ENCODE measurements at regions not wholly inside any gene's neighbourhood (a gene's known extent, or its start where the extent isn't known, plus 50 kb on each side); places are given as distances from the start of the nearest gene placed in this dataset.
"Not testable (repeated sequence)": the region's sequence is repeated elsewhere in the genome, so short reads cannot be mapped to it uniquely, and the experiment has no call there.

GRCh38 chr12:63450334-63450733 is 218.0 kb downstream of the DPY19L2 start:
- Histone ChIP-seq H3K4me3 (ENCODE audit: low read depth, low read length) (no peak overlapping the region), H3K36me3 (ENCODE audit: control insufficient read depth, insufficient read depth, low read length) (no peaks in the 10 kb centered on the region), H3K27me3 (ENCODE audit: control insufficient read depth, insufficient read depth, low read length) (no peaks in the 10 kb centered on the region)
- FAIRE-seq (no peak), DNase-seq (ENCODE audit: low read depth) (no peak)
- no peak for TF ChIP-seq CTCF (IDR thresholded peaks at IDR 0.05; ENCODE audit: insufficient read depth, low read length, severe bottlenecking)

GRCh38 chr12:63445224-63445880 is 222.9 kb downstream of the DPY19L2 start:
- TF ChIP-seq CTCF (IDR thresholded peaks at IDR 0.05; ENCODE audit: insufficient read depth, low read length, severe bottlenecking): no peak
- FAIRE-seq (no peak), DNase-seq (ENCODE audit: low read depth) (no peak)
- H3K4me3 ChIP-seq (ENCODE audit: low read depth, low read length): no peak overlapping the region
- H3K36me3 ChIP-seq (ENCODE audit: control insufficient read depth, insufficient read depth, low read length): no peaks in the 10 kb centered on the region
- no peaks in the 10 kb centered on the region for H3K27me3 ChIP-seq (ENCODE audit: control insufficient read depth, insufficient read depth, low read length)

- no peak for DNase-seq (ENCODE audit: low read depth)
- no peak for TF ChIP-seq CTCF (IDR thresholded peaks at IDR 0.05; ENCODE audit: insufficient read depth, low read length, severe bottlenecking)
- Histone ChIP-seq H3K27me3 (ENCODE audit: control insufficient read depth, insufficient read depth, low read length) (no peaks in the 10 kb centered on the region), H3K4me3 (ENCODE audit: low read depth, low read length) (no peak overlapping the region), H3K36me3 (ENCODE audit: control insufficient read depth, insufficient read depth, low read length) (no peaks in the 10 kb centered on the region)
- no peak for FAIRE-seq
Observed at GRCh38 chr12:63440048-63440447, 228.2 kb downstream of the DPY19L2 start.

- not testable (repeated sequence) for H3K27me3 ChIP-seq (ENCODE audit: control insufficient read depth, insufficient read depth, low read length); FAIRE-seq; H3K4me3 ChIP-seq (ENCODE audit: low read depth, low read length); DNase-seq (ENCODE audit: low read depth); H3K36me3 ChIP-seq (ENCODE audit: control insufficient read depth, insufficient read depth, low read length)
Observed at GRCh38 chr12:63434384-63434783, 233.9 kb downstream of the DPY19L2 start.

GRCh38 chr12:63427969-63428368 is 240.3 kb downstream of the DPY19L2 start:
- H3K4me3 ChIP-seq (ENCODE audit: low read depth, low read length); FAIRE-seq; H3K36me3 ChIP-seq (ENCODE audit: control insufficient read depth, insufficient read depth, low read length); DNase-seq (ENCODE audit: low read depth); H3K27me3 ChIP-seq (ENCODE audit: control insufficient read depth, insufficient read depth, low read length): not testable (repeated sequence)

- not testable (repeated sequence) for H3K36me3 ChIP-seq (ENCODE audit: control insufficient read depth, insufficient read depth, low read length); H3K4me3 ChIP-seq (ENCODE audit: low read depth, low read length); FAIRE-seq; DNase-seq (ENCODE audit: low read depth); H3K27me3 ChIP-seq (ENCODE audit: control insufficient read depth, insufficient read depth, low read length)
Observed at GRCh38 chr12:63427029-63427428, 241.3 kb downstream of the DPY19L2 start.

- TF ChIP-seq CTCF (IDR thresholded peaks at IDR 0.05; ENCODE audit: insufficient read depth, low read length, severe bottlenecking): no peak
- DNase-seq (ENCODE audit: low read depth): no peak
- H3K27me3 ChIP-seq (ENCODE audit: control insufficient read depth, insufficient read depth, low read length): no peaks in the 10 kb centered on the region
- no peak for FAIRE-seq
- H3K36me3 ChIP-seq (ENCODE audit: control insufficient read depth, insufficient read depth, low read length): no peaks in the 10 kb centered on the region
- H3K4me3 ChIP-seq (ENCODE audit: low read depth, low read length): no peak overlapping the region
Observed at GRCh38 chr12:63424671-63425070, 243.6 kb downstream of the DPY19L2 start.
